NCI-H748 (cell line): ENCODE measurements at regions not wholly inside any gene's neighbourhood (a gene's known extent, or its start where the extent isn't known, plus 50 kb on each side); places are given as distances from the start of the nearest gene placed in this dataset.

Experiments used
- DNase-seq: peaks from one replicate; lab custom pipeline; 2025; ENCODE audit not compliant: unreplicated experiment; lab: John Stamatoyannopoulos, UW

GRCh38 chr18:27500531-27500930 lies 315.4 kb upstream of the CHST9 start:
- no peak for DNase-seq

- no peak for DNase-seq
Measured at GRCh38 chr18:27497246-27497645, 312.1 kb upstream of the CHST9 start.

- DNase-seq: no peak
Measured at GRCh38 chr18:27493182-27493581, 308.1 kb upstream of the CHST9 start.

GRCh38 chr18:27491772-27492171 lies 306.7 kb upstream of the CHST9 start:
- DNase-seq: no peak

- no peak for DNase-seq
Measured at GRCh38 chr18:27483276-27483675, 298.2 kb upstream of the CHST9 start.

- no peak for DNase-seq
Measured at GRCh38 chr18:27478459-27478858, 293.4 kb upstream of the CHST9 start.

- DNase-seq: no peak
Measured at GRCh38 chr18:27473318-27473717, 288.2 kb upstream of the CHST9 start.

- no peak for DNase-seq
Measured at GRCh38 chr18:27467073-27467472, 282.0 kb upstream of the CHST9 start.

GRCh38 chr18:27461957-27462356 lies 276.8 kb upstream of the CHST9 start:
- no peak for DNase-seq

GRCh38 chr18:27449104-27449503 lies 264.0 kb upstream of the CHST9 start:
- no peak for DNase-seq

- no peak for DNase-seq
Measured at GRCh38 chr18:27447930-27448329, 262.8 kb upstream of the CHST9 start.

- peak; percentile 93 for DNase-seq
Measured at GRCh38 chr18:27447451-27447881, 262.4 kb upstream of the CHST9 start.

GRCh38 chr18:27430595-27430994 lies 245.5 kb upstream of the CHST9 start:
- DNase-seq: no peak

- DNase-seq: no peak
Measured at GRCh38 chr18:27428716-27429475, 243.8 kb upstream of the CHST9 start.

GRCh38 chr18:27428120-27428519 lies 243.0 kb upstream of the CHST9 start:
- DNase-seq: no peak

- no peak for DNase-seq
Measured at GRCh38 chr18:27423581-27423980, 238.5 kb upstream of the CHST9 start.

- DNase-seq: no peak
Measured at GRCh38 chr18:27419646-27420045, 234.5 kb upstream of the CHST9 start.

- DNase-seq: no peak
Measured at GRCh38 chr18:27415495-27415894, 230.4 kb upstream of the CHST9 start.

- no peak for DNase-seq
Measured at GRCh38 chr18:27414682-27415081, 229.6 kb upstream of the CHST9 start.

GRCh38 chr18:27413495-27414401 lies 228.6 kb upstream of the CHST9 start:
- peak; percentile 22 for DNase-seq

- DNase-seq: no peak
Measured at GRCh38 chr18:27412556-27412955, 227.4 kb upstream of the CHST9 start.

- no peak for DNase-seq
Measured at GRCh38 chr18:27411911-27412310, 226.8 kb upstream of the CHST9 start.
